CD4-positive, alpha-beta T cell (primary cell): ENCODE measurements at regions not wholly inside any gene's neighbourhood (a gene's known extent, or its start where the extent isn't known, plus 50 kb on each side); places are given as distances from the start of the nearest gene placed in this dataset.

Source experiments
- ATAC-seq: fragments of 200-7000 bp; cut with Tn5 transposase; one replicate; pipeline ENCODE4 v1.10.0; 2022; ENCODE audit warnings: mild to moderate bottlenecking; ENCODE audit not compliant: poor library complexity
- CTCF ChIA-PET: fragments of 350-600 bp; sonication (Branson Sonifier 250); formaldehyde crosslinking; loops from one replicate; lab custom pipeline; 2021; ENCODE audit warnings: antibody characterized with exemption, inconsistent platforms; lab: Charles Lee
- POLR2A ChIA-PET: fragments of 350-600 bp; sonication (Branson Sonifier 250); formaldehyde crosslinking; loops from one replicate; lab custom pipeline; 2021; ENCODE audit warnings: antibody characterized with exemption, inconsistent platforms; lab: Charles Lee
- DNase-seq, 14 experiments: peaks; one replicate each; pipeline ENCODE4 v3.0.0-alpha.2; 2013 to 2020; ENCODE audit warnings: mixed read lengths in 2 of 14
- H3K27ac ChIP-seq, 2 donors: one replicate each; pipeline versions ENCODE4 v1.5.1 to v1.7.0; 2013; ENCODE audit warnings: low read length in 2 of 2, low read depth in 1 of 2, mild to moderate bottlenecking in 1 of 2
- H3K27me3 ChIP-seq, 2 experiments: 1 replicate in 1 of 2; 2 replicates in 1 of 2; pipeline versions ENCODE4 v1.6.1 to v1.7.0; 2013; ENCODE audit warnings: low read length in 2 of 2, control low read depth in 1 of 2, mild to moderate bottlenecking in 1 of 2, moderate library complexity in 1 of 2; ENCODE audit not compliant: insufficient read depth in 2 of 2, control insufficient read depth in 1 of 2
- H3K36me3 ChIP-seq: one replicate; pipeline ENCODE4 v1.6.1; 2013; ENCODE audit warnings: low read length, control low read depth; ENCODE audit not compliant: insufficient read depth
- H3K4me1 ChIP-seq: one replicate; pipeline ENCODE4 v1.6.1; 2013; ENCODE audit warnings: low read length, control low read depth; ENCODE audit not compliant: insufficient read depth
- H3K4me3 ChIP-seq: one replicate; pipeline ENCODE4 v1.5.1; 2013; ENCODE audit warnings: mild to moderate bottlenecking, low read length, moderate library complexity
- H3K9me3 ChIP-seq, 2 experiments: 1 replicate in 1 of 2; 2 replicates in 1 of 2; pipeline versions ENCODE4 v1.6.1 to v1.7.0; 2013; ENCODE audit warnings: low read length in 2 of 2, mild to moderate bottlenecking in 2 of 2, control low read depth in 1 of 2, moderate library complexity in 1 of 2; ENCODE audit not compliant: control insufficient read depth in 1 of 2, insufficient read depth in 1 of 2
- H3K27ac Mint-ChIP-seq: one replicate; pipeline ENCODE4 v1.8.0; 2020; ENCODE audit warnings: mixed read lengths
- H3K27me3 Mint-ChIP-seq: one replicate; pipeline ENCODE4 v1.8.0; 2021; ENCODE audit warnings: mixed read lengths
- H3K36me3 Mint-ChIP-seq: one replicate; pipeline ENCODE4 v1.8.0; 2021; ENCODE audit warnings: low read depth, mixed read lengths
- H3K4me1 Mint-ChIP-seq: one replicate; pipeline ENCODE4 v1.8.0; 2021; ENCODE audit warnings: low read depth, mixed read lengths
- H3K4me3 Mint-ChIP-seq: one replicate; pipeline ENCODE4 v1.8.0; 2020; ENCODE audit warnings: mild to moderate bottlenecking, mixed read lengths
- H3K9me3 Mint-ChIP-seq: one replicate; pipeline ENCODE4 v1.8.0; 2020; ENCODE audit warnings: mixed read lengths
- CTCF ChIP-seq: fragments of 200-600 bp; IDR thresholded peaks from one replicate; pipeline ENCODE4 v1.8.0; 2022; ENCODE audit warnings: antibody characterized with exemption, mild to moderate bottlenecking
- intact Hi-C, 2 experiments: fragments of 100-400 bp; cut with DNase I in 1 of 2; cut with micrococcal nuclease in 1 of 2; formaldehyde crosslinking; loops; one replicate each; pipeline versions ENCODE4 v1.15.1 to v1.9.0; 2023 to 2025; cut with DNase I, micrococcal nuclease

GRCh38 chr2:5955921-5956320 is 263.7 kb downstream of the SOX11 start:
- H3K27ac ChIP-seq = no peak overlapping the region

GRCh38 chr2:5959836-5960820 is 267.9 kb downstream of the SOX11 start:
- Histone ChIP-seq H3K4me3 (no peak overlapping the region), H3K9me3 (peaks cover 0 to 6% of the 10 kb centered on the region in 2 experiments), H3K4me1 (no peaks in the 10 kb centered on the region), H3K27ac (no peak overlapping the region), H3K36me3 (no peaks in the 10 kb centered on the region), H3K27me3 (no peaks in the 10 kb centered on the region)
- ATAC-seq (no peak), DNase-seq (no peak)
- Mint-ChIP-seq H3K9me3 (peaks cover 4% of the 10 kb centered on the region), H3K27me3 (no peaks in the 10 kb centered on the region), H3K27ac (no peak overlapping the region), H3K36me3 (no peaks in the 10 kb centered on the region), H3K4me3 (no peak overlapping the region), H3K4me1 (no peaks in the 10 kb centered on the region)
- ChIA-PET POLR2A (no interaction called here), CTCF (no interaction called here)
- TF ChIP-seq CTCF = no peak
- intact Hi-C loops = no loop called here

More at GRCh38 chr2:5955921-5956320, 263.7 kb downstream of the SOX11 start:
- Mint-ChIP-seq H3K9me3 (peaks cover 5% of the 10 kb centered on the region), H3K36me3 (no peaks in the 10 kb centered on the region), H3K27me3 (no peaks in the 10 kb centered on the region), H3K27ac (no peak overlapping the region), H3K4me1 (no peaks in the 10 kb centered on the region), H3K4me3 (no peak overlapping the region)
- Histone ChIP-seq H3K27me3 (no peaks in the 10 kb centered on the region), H3K4me1 (no peaks in the 10 kb centered on the region), H3K36me3 (no peaks in the 10 kb centered on the region), H3K9me3 (no peaks in the 10 kb centered on the region), H3K4me3 (no peak overlapping the region)
- DNase-seq (no peak), ATAC-seq (no peak)
- CTCF ChIA-PET = no interaction called here
- intact Hi-C loops = no loop called here
- TF ChIP-seq CTCF = no peak
- POLR2A ChIA-PET = no interaction called here

GRCh38 chr2:5967506-5967905 is 275.3 kb downstream of the SOX11 start:
- Mint-ChIP-seq H3K27ac (no peak overlapping the region), H3K4me3 (no peak overlapping the region), H3K4me1 (no peaks in the 10 kb centered on the region), H3K27me3 (no peaks in the 10 kb centered on the region), H3K9me3 (peaks cover 4% of the 10 kb centered on the region), H3K36me3 (no peaks in the 10 kb centered on the region)
- Histone ChIP-seq H3K27me3 (no peaks in the 10 kb centered on the region), H3K27ac (no peak overlapping the region), H3K4me3 (no peak overlapping the region), H3K36me3 (no peaks in the 10 kb centered on the region), H3K4me1 (no peaks in the 10 kb centered on the region), H3K9me3 (peaks cover 0 to 24% of the 10 kb centered on the region in 2 experiments)
- ChIA-PET CTCF (no interaction called here), POLR2A (no interaction called here)
- ATAC-seq (no peak), DNase-seq (no peak)
- TF ChIP-seq CTCF = no peak
- intact Hi-C loops = no loop called here
